ENCODE measurements at regions not wholly inside any gene's neighbourhood (a gene's known extent, or its start where the extent isn't known, plus 50 kb on each side); places are given as distances from the start of the nearest gene placed in this dataset.
"Not testable (repeated sequence)": the region's sequence is repeated elsewhere in the genome, so short reads cannot be mapped to it uniquely, and the experiment has no call there.

DNA sequence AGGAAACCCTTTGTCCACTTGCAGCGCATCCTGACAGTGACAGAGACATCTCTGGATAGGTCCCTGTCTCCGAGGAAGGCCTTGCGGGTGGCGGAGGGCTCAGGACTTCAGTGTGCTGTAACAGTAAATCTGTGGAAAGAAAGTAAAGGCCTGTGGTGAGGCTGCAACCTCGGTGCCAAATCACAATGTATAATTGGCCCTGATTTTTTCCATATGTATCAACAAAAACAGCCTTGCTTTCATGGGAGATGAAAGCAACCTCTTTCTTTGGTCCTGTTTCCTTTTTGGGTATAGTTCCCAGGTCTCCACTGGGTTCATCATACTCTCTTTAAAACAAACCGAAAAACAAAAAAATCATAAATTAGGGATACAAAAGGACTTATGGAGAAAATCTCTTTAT, 110.9 kb upstream of the BMPER start:
- intact Hi-C loops (cut with DNase I), result no loop called here
- DNase-seq (ENCODE audit: extremely low spot score in 2 of 2), result peak; percentile 49 to 55
- TF ChIP-seq POLR2AphosphoS5 (IDR thresholded peaks at IDR 0.05; ENCODE audit: insufficient read depth in 1 of 2, low read depth in 1 of 2), result no peak
- TF ChIP-seq, protein P1, sequence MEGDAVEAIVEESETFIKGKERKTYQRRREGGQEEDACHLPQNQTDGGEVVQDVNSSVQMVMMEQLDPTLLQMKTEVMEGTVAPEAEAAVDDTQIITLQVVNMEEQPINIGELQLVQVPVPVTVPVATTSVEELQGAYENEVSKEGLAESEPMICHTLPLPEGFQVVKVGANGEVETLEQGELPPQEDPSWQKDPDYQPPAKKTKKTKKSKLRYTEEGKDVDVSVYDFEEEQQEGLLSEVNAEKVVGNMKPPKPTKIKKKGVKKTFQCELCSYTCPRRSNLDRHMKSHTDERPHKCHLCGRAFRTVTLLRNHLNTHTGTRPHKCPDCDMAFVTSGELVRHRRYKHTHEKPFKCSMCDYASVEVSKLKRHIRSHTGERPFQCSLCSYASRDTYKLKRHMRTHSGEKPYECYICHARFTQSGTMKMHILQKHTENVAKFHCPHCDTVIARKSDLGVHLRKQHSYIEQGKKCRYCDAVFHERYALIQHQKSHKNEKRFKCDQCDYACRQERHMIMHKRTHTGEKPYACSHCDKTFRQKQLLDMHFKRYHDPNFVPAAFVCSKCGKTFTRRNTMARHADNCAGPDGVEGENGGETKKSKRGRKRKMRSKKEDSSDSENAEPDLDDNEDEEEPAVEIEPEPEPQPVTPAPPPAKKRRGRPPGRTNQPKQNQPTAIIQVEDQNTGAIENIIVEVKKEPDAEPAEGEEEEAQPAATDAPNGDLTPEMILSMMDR (IDR thresholded peaks at IDR 0.05), result no peak
- TF ChIP-seq POLR2A (IDR thresholded peaks at IDR 0.05), result no peak
- no peaks in the 10 kb centered on the region for H3K9me3 ChIP-seq
- no peaks in the 10 kb centered on the region for H3K36me3 ChIP-seq
- H3K27ac ChIP-seq, result no peak overlapping the region
- no peaks in the 10 kb centered on the region for H3K27me3 ChIP-seq
- no peak overlapping the region for H3K4me3 ChIP-seq
- no peaks in the 10 kb centered on the region for H3K4me1 ChIP-seq

DNA sequence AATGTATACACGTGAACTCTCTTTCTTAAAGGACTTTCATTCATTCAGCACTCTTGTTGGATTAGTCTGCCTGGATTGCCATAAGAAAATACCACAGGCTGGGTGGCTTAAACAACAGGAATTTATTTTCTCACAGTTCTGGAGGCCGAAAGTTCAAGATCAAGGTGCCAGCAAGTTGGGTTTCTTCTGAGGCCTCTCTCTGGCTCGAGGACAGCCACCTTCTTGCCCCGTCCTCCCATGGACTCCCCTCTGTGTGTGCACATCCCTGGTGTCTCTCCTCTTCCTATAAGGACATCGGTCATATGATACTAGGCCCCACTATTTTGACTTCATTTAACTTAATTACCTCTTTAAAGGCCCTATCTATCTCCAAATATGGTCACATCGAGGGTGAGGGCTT, 110.4 kb upstream of the BMPER start:
- H3K27me3 ChIP-seq, result no peaks in the 10 kb centered on the region

DNA sequence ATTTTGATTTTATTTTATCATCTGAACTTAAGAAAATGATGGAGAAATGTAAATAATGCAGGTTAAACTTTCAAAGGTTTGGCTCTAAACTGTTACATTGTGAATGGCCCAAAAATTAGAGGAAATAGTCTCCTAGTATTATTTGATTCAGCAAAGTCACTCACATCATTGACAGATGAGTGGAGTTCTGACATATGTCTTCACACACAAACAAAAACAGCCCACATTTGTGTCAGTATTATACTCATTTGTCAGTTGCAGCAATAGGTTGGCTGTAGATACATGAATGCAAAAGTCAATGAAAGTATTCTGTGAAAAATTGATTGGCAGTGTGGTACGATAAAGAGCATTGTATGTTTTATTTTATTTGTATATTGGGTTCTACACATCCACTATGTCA, 108.8 kb upstream of the BMPER start:
- Histone ChIP-seq H3K27ac (no peak overlapping the region), H3K36me3 (no peaks in the 10 kb centered on the region), H3K4me1 (no peaks in the 10 kb centered on the region), H3K4me3 (no peak overlapping the region), H3K27me3 (no peaks in the 10 kb centered on the region), H3K9me3 (no peaks in the 10 kb centered on the region)
- TF ChIP-seq, protein P1 (IDR thresholded peaks at IDR 0.05), result no peak
- TF ChIP-seq POLR2AphosphoS5 (IDR thresholded peaks at IDR 0.05; ENCODE audit: insufficient read depth in 1 of 2, low read depth in 1 of 2) (no peak), POLR2A (IDR thresholded peaks at IDR 0.05) (no peak)
- DNase-seq (ENCODE audit: extremely low spot score in 2 of 2), result no peak
- intact Hi-C loops (cut with DNase I), result no loop called here

More for the DNA sequence above, 110.4 kb upstream of the BMPER start:
- Histone ChIP-seq H3K36me3 (no peaks in the 10 kb centered on the region), H3K27ac (no peak overlapping the region), H3K4me3 (no peak overlapping the region), H3K9me3 (no peaks in the 10 kb centered on the region), H3K4me1 (no peaks in the 10 kb centered on the region)
- intact Hi-C loops (cut with DNase I), result no loop called here
- peak; percentile 56 to 58 for DNase-seq (ENCODE audit: extremely low spot score in 2 of 2)
- TF ChIP-seq POLR2A (IDR thresholded peaks at IDR 0.05) (no peak), POLR2AphosphoS5 (IDR thresholded peaks at IDR 0.05; ENCODE audit: insufficient read depth in 1 of 2, low read depth in 1 of 2) (no peak)
- TF ChIP-seq, protein P1 (IDR thresholded peaks at IDR 0.05), result no peak

DNA sequence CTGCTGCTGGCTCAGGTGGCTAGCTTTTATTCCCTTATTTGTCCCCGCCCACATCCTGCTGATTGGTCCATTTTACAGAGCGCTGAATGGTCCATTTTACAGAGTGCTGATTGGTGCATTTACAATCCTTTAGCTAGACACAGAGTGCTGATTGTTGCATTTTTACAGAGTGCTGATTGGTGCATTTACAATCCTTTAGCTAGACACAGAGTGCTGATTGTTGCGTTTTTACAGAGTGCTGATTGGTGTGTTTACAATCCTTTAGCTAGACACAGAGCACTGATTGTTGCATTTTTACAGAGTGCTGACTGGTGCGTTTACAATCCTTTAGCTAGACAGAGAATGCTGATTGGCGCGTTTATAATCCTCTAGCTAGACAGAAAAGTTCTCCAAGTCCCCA, 107.8 kb upstream of the BMPER start:
- intact Hi-C loops (cut with DNase I); H3K27me3 ChIP-seq; H3K4me1 ChIP-seq; DNase-seq (ENCODE audit: extremely low spot score in 2 of 2); H3K36me3 ChIP-seq; H3K4me3 ChIP-seq; H3K9me3 ChIP-seq; H3K27ac ChIP-seq: not testable (repeated sequence)

DNA sequence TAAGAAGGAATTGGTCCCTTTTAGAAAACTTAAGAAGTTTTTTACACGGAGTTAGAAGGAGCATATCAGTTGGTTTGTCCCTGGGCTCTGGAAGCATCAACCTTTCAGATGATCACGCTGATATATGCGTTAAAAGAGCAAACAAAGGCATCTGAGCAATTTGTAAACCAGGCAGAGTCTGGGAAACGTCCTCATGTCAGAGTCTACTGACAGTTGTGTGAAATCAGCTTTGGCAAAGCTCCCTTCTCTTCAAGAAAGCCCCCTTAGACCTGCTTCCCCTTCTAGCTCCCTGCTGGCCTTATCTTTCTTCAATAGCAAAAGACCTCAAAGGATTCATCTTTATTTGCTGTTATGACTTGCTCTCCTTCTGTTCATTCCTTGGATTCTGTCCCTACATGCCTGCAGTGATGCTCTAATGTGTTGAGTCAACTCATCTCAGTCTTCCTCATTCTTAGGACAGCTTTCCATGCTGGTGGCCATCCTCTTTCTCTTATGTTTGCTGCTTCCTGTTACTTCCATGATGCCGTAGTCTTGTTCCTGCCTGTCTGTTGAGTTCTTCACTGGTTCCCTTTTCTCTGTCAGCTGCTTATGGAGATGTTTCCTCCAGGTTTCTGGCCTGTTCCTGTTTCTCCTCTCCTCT, 106.5 kb upstream of the BMPER start:
- intact Hi-C loops (cut with DNase I), result no loop called here
- TF ChIP-seq POLR2AphosphoS5 (IDR thresholded peaks at IDR 0.05; ENCODE audit: insufficient read depth in 1 of 2, low read depth in 1 of 2) (no peak), POLR2A (IDR thresholded peaks at IDR 0.05) (no peak)
- TF ChIP-seq, protein P1 (IDR thresholded peaks at IDR 0.05), result no peak
- H3K27me3 ChIP-seq, result no peaks in the 10 kb centered on the region

More for the DNA sequence above, 106.5 kb upstream of the BMPER start:
- Histone ChIP-seq H3K4me1 (no peaks in the 10 kb centered on the region), H3K27ac (no peak overlapping the region), H3K9me3 (no peaks in the 10 kb centered on the region), H3K4me3 (no peak overlapping the region), H3K36me3 (no peaks in the 10 kb centered on the region)
- peak in 1 of 2 donors; percentile 49 for DNase-seq (ENCODE audit: extremely low spot score in 2 of 2)
